ENCODE measurements at regions not wholly inside any gene's neighbourhood (a gene's known extent, or its start where the extent isn't known, plus 50 kb on each side); places are given as distances from the start of the nearest gene placed in this dataset.

DNA sequence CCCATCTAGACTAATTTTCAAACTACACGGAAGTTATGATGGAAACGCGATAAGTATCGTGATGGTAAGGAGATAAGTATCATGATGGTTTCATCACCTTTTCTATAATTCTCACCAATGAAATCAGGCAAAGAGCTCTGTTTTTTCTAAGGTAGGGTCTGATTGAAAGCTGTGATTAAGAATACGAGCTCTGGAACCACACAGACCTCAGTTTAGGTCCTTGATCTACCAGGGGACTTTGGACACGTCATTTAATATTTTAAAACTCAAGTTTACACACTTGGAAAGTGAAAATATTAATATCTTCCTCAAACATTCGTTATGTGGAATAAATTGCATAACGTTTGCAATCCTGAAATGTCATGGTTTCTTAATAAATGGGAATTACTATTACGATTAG is 538.2 kb upstream of the CELF2 start:
- no peak for DNase-seq

DNA sequence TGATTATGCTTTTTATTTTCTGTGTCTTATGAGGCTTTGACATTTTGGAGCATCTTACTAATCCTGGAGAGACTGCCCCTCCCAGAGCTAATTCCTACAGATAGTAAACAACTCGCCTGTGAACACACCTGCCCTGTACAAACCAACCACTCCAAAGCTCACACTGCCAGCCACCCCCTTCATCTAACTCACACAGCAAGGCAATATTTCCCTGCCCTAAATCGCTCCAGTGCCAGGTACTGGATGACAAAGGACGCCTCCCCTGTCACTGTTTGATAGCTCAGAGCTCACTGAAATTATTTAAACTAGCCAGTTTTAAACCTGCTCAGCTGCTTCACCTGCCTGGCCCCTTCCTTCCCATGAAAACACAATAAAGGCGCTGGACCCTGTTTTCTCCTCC is 535.1 kb upstream of the CELF2 start:
- DNase-seq, result no peak

DNA sequence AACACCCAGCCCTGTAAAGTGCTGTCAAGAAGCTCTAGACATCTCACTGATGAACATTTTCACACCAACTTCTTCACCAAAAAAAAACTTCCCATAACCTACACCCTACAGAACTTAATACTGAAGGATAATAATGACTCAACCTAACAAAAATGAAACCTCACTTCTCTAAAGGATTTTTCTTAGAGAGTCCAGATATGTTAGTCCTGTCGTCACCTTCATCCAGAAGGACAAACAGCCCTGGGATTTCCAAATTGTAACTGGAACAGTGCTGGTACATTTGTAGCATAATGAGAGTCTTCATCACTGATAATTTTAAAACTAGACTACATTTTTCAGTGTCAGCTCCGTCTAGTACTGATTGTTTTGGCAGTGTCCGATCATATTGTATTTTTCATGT is 528.6 kb upstream of the CELF2 start:
- DNase-seq, result no peak

DNA sequence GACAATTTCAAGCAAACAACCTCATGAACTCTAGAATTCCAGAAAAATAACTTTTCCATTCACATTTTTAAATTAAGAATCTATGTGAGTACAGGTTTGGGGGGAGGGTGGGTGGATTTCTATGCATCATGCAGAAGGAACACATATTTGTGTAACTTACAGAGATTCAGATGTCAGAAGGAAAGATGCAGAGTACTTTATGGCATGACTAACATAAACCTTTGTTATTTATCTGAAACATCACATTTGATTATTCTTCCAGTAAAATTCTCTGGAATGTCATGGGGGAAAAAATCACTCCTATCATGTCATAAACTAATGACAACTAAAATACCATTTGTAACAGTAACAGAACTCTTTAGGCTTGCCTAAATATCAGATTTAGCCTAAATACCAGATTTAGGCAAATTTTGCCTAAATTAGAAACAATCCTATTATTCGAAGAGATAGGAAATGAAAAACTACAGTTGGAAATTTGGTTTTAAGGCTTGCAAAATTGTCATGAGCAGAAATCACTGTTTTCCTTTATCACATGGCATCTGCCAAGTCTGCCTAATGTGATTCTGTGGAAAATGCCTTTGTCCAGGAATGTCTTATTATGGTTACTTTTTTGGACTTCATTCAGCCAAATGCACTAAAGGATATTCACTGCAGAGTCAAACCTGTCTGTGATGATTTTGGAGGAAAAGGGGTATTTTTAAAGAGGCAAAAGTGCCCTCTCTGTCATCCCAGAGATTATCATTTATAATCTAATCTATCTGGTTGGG is 527.7 kb upstream of the CELF2 start:
- DNase-seq, result no peak

DNA sequence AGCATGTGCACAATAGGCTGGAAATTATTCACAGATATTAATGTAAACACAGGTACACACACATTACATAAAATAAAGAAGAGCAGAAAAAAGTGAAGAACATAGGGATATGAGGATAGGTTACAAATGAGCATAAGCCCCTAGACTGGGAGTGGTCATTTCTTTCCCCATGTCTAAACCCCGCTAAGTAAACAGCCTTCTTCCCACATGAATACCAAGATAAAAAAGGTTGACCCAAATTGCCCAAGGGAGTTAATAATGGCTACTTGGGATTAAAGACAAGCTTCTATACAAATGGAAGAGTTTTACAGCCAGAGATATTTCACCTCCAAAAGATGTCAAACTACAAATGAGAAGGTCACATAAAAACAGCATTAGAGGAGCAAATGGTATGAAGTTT is 527.1 kb upstream of the CELF2 start:
- no peak for DNase-seq

DNA sequence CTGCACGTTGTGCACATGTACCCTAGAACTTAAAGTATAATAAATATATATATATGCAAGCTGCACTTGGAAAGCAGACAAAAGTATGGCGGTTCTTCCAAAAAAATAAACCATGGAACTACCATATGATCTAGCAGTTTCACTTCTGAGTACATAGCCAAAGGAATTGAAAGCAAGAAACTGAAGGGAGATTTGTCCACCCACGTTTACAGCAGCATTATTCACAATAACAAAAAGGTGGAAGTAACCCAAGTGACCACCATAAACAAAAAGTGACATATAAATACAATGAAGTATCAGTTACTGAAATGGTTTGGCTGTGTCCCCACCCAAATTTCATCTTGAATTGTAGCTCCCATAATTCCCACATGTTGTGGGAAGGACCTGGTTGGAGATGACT is 525.3 kb upstream of the CELF2 start:
- no peak for DNase-seq

DNA sequence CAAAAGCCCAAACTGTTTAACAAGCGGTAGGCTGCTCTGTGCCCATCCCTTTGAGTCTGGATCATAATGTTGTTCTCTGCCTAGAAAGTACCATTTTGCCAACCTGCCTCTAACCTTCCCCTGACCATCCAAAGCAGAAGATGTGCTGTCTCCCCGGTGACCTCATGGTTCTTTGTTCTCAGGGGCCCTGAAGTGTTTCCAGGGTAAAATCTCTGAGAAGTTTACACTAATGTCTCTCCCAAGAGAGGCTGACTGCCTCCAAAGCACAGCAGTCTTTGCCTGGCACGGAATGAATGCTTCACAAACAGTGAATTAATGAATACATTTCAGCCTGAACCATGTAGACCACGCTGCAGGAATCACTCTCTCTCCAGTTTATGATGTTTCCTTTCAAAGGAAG is 523.8 kb upstream of the CELF2 start:
- DNase-seq, result no peak

DNA sequence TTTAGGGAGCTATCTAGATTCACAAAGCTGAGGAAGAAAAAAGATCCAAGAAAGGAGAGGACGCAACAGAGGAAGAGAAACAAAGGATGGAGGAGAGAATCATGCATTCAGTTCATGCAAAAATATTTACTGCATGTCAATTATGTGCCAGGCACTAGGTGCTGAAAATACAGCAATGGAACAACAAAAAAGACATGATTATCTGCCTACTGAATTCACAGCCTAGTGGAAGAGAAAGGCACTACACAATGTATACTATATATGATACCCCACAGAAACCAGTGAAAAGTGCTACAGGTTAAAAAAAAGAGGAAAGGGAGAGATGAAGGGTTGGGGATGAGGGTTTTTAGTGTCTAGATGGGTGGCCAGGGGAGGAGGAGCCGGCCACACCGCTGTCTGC is 520.4 kb upstream of the CELF2 start:
- no peak for DNase-seq

DNA sequence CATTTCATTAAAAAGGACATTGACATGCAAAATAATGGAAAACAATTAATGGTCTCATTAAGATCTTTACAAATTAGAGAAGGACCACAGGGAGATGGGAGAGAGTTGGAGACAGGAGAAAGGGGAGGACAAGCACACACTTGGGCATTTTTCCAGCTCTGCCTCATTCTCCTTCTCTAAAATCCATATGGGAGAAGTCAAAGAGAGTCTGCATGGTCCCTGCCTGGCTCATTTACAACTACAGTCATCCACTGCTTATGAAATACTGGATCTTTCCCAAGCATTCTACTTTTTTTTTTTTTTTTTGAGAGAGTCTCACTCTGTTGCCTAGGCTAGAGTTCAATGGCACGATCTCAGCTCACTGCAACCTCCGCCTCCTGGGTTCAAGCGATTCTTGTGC is 518.9 kb upstream of the CELF2 start:
- DNase-seq, result no peak

DNA sequence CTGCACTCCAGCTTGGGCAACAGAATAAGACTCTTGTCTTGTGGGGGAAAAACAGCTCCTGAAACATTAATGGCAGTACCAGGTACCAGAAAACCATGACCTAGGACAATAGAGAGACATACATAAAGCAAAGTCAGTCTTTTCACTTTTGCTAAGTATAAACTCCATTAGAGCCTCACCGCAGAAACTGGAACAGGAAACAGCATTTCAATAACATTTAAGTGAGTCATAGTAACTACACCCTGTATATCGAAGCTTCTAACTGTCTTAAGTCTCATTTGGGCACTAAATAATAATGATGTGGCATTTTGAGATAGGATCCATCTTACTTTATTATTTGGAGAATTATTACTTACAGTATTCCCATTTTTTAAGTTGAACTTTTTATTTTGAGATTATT is 517.8 kb upstream of the CELF2 start:
- DNase-seq, result no peak

DNA sequence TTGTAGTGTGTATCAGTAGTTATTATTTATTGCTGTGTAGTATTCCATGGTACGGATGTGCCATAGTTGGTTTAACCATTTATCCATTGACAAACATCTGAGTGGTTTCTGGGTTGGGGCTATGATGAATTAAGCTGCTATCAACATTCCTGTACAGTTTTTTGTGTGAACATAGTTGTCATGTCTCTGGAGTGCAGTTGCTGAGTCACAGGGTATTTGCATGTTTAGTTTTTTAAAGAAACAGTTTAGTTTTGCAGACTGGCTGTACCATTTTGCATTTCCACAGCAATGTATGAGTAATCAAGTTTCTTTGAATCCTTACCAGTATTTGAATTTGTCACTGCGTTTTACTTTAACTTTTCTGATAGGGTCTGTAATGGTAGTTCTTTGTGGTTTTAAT is 516.7 kb upstream of the CELF2 start:
- DNase-seq, result no peak

DNA sequence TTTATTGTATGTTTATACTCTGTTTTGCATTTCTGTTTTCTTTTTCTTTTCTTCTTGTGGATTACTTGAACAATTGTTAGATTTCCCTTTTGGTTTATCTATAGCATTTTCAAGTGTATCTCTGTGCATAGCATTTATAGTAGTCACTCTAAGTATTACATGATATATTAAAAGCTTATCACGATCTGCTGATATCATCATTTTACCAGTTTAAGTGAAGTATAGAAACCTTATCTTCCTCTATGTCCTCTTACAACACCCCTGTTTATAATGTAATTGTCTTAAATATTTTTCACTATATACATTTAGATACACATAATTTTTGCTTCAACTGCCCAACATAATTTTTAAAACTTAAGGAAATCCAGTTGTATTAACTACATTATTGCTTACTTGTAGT is 513.9 kb upstream of the CELF2 start:
- no peak for DNase-seq

DNA sequence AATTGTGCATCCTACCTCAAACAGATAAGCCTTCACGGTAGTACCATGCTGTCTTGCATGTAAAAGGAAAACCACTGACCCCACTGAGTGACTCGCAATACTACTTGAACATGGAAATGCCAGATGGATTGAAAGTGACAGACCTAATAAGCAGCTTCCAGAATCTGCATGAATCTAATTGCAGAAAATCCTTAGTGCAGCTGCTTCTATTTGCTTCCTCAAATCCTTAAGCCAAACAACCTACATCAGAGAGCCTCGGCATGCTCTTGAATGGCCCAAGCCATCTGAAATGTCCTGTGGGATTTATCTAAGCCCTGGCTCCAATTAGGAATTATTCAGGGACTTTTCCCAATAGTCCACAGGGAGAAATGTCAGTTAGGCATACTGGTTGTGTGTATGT is 509.5 kb upstream of the CELF2 start:
- no peak for DNase-seq

DNA sequence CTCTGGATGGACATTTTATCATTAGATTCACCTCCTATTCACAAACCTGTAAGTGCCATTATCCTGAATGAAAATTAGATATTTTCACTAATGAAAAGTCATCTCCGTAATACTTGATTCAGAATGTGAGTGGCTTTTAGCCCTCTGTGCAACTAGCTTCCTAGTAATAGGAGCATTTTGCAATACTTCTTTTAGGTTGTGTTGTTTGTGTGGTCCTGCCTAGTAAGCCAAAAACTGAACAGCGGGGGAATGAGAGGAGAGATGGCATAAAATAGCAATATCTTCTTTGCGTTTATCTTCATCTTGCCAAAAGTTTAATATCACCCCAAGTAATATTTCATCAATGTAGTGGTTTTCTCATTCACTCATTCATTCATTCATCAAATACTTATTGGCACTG is 507.5 kb upstream of the CELF2 start:
- no peak for DNase-seq

DNA sequence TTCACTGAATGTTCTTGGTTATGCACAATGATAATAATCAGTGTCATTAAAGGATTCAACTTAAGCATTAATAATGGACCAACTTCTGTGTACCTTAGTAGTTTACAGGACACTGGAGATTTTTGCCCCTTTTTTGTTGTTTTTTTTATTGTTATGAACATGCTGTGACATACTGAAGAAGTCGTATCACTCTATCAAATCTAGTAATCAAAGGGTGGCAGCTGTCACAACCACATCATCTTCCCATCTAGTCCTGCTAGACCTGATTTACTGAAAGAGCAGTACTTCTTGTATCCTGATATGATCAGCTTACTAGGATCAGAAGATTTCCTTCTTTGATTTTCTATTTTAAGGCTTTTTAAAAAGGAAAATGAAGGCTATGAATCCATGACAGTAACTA is 504.6 kb upstream of the CELF2 start:
- no peak for DNase-seq

DNA sequence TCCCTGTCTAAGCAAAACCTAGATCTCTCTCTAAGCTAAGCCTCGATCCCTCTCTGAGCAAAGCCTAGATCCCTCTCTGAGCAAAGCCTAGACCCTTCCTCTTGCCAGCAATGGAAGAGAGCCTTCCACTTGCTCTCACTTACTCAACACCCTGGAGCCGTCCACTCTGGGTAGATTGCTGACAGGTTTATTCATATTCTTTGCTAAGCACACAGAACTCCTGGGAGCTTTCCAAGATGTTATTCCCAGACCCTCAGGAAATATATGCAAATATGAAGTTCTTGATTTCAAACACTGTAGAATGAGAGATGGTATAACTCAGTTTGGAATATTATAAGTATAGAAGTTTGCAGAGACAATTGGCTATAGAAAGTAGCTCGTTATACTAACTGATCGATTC is 503.8 kb upstream of the CELF2 start:
- no peak for DNase-seq

DNA sequence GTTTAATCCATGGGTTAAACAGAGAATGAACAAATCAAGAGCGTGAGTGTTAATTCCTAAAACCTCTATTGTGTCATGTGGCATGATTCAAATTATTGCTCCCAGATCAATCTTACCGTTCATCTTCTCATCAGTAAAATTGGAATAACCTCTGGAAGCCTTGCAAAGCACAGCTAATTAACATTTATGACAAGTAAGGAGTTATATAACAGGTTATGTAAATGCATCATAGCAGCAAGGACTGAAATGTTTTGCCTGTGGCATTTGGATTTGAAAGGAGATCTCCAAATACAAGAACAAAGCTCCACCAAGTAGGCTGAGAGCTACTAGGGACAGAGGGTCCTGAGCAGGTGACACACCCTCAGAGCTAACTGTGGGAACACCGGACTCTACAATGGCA is 502.9 kb upstream of the CELF2 start:
- no peak for DNase-seq

DNA sequence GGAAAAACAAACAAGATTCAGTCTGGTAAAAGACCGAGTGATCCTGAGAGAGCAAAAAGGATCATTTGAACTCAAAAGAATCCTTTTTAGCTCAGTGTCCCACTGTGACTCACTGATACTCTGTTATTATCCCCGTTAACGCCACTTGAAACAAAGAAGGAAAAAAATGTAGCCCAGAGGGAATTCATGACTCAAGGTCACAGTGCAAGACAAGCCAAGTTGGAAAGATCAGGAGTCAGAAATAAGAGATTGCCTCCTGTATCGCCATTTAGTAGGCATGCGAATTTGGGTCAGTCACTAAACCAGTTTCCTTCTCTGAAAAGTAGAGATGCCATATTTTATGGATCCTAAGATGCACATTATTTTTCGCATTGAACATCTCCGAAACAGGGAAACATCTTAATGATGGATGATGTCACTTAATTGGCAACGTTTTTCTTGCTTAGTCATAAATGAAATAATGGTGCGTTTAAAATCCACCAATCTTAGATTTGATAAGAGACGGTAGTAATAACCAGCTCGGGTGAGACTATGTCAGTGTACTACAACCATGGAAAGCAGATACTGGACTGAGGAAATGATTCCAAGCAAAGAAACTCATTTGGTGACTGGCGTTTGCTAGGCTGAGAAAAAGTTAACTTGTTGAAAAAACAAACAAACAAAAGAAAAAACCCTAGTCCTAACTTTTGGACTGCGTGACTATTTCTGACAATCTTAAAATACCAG is 502.0 kb upstream of the CELF2 start:
- no peak for DNase-seq

DNA sequence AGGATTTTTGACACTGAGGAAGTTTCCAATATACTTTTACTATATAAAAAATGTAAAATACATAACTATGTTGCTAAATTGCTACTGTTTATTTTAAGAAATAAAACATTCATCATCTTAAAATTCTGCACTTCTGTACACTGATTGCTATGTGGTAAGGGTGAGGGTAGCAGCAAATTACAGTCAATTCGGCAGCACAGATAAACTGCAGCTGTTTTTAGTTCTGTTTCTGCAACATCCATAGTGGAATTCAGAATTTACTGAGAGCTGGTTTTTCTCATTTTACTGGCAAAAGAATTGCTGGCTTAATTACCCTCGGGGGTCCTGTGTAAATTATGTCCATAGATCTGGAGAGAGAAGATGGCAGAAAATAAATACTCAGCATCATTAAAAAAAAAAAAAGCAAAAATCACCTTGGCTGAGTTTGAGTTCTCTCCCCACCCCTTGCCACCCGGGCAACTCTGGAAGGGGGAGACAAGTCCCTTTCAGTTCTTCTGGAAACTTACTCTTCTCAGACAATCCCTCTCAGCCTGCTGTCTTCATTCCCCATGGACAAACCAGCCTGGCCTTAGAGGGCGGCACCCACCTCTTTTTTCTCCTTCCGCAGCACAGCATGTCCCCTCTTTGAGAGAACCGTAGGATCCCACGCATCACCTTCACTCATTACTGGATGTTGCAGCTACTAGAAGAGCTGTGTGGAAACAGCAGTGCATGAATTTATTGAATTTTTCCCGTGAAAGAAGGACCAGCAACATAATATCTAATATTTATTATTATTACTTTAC is 501.1 kb upstream of the CELF2 start:
- no peak for DNase-seq

DNA sequence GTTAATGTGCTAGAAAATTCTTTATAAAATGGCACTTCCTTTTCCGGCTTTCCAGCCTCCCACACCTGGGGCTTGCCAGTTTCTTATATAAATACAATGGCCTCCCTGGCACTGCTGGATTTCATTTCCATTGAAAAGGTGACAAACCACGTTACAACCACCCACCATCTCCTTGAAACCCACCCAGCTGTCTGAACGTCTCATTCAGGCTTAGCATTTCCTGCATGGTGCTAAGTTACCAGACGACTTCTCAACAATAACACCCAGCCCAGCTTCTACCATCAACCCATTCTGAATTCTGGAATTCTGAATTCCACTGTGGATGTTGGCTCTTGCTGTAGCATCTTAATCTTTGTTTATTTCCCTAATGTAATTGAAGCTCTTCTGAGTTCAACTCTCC is 499.8 kb upstream of the CELF2 start:
- no peak for DNase-seq

DNA sequence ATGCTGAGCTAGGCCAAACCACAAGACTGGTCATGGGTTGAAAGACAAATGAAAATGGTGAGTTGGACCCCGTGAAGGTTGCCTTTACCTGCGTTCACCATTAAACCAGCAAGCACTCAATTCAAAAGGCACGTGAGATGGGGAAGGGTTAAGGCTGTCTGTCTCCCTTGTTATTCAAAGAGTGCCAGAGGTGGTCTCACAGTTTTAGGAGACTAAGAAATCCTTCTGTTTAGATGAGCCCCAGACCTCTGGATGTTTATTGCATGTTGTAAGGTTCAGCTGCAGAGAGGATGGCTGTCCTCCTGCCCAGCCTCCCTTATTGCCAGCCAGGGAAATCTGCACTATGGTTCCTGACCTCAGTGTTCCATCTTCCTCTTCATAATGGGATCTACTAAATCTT is 498.0 kb upstream of the CELF2 start:
- no peak for DNase-seq

DNA sequence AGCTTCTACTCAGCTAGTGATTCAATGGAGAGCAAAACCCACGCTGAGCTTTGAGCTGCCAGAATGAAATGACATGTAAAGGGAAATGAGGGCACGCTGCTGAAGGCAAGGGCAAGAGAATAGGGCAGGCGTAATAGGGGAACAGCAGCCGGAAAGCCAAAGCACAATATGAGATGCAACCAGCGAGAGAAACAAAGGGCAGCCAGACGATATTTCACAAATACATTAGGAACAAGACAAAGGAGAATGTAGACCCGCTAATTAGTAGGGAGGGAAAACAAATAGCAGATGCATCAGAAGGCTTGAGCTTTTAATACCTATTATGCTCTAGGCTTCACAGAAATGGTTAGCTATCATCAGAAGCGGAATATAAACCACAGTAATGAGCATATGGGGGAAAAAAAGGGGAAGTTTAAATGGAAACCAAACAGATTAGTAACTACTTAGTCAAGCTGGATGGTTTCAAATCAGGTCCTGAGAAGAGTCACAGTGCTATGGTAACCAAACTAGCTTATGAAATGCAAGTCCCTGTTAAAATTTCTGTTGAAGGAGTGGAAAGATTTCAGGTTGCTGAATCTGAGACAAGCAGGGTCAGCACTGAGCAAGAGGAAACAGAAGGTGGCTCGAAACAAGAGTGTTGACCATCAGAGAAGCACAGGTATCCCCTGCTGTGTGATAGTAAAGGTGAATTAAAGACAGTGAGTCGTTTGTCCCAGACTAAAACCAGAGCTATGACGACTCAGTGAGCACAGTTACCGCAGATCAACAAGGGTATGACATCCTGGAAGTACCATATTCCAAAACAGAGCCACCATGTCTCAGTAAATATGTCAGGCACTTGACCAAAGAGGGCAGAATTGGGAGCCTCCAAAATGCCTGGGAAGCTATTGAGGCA is 496.9 kb upstream of the CELF2 start:
- DNase-seq, result no peak

DNA sequence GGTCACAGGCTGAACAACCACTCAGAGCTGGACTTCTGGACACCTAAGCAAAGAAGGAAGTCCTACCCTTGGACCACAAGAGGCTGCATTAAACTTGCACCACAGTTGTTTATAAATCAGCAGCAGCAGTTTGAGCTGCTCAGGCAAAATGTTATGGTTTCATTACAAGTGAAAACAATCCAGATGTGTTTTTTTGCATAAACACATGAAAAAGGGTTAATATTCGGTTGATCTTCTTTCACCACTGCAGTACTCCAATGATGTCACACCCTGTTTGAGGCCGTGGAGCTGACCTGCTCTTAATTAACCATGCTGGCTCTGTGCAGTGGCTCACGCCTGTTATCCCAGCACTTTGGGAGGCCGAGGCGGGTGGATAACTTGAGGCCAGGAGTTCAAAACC is 490.8 kb upstream of the CELF2 start:
- no peak for DNase-seq

Data from T-helper 9 cell (primary cell).